NCI-H1092 (cell line): ENCODE measurements at regions not wholly inside any gene's neighbourhood (a gene's known extent, or its start where the extent isn't known, plus 50 kb on each side); places are given as distances from the start of the nearest gene placed in this dataset.
"Not testable (repeated sequence)": the region's sequence is repeated elsewhere in the genome, so short reads cannot be mapped to it uniquely, and the experiment has no call there.

Experiments
- DNase-seq: peaks from one replicate; lab custom pipeline; 2025; lab: John Stamatoyannopoulos, UW

DNA sequence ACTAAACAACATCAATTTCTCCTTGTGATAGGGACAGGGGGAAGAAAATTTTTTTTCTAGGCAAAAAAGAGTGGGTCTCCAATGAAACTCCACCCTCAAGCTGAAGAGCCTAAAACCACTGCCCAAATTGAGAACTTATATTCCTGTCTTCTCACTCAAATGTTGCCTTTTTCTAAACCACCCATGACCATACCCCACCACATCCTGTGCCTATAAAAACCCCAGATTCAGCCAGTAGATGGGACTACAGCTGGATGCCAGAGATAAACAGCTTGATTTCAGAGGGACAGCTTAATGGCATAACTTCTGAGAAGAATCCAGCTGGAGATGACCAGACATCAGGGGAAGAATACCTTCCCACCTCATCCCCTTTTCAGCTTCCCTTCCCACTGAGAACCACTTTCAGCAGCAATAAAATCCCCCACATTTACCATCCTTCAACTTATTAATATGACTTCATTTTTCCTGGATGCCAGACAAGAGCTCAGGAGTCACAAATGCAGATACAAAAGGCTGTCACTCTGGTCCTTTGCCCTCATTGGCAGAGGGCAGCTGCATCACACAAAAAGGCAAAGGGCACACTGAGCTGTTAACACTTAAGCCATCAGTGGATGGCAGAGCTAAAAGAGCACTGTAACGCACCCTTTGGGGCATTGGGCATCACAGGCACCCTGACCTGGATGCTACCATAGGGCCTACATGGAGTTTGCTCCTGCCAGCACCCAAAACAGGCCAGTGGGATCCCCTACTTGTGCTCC is 972.5 kb upstream of the CTNND2 start:
- no peak for DNase-seq

DNA sequence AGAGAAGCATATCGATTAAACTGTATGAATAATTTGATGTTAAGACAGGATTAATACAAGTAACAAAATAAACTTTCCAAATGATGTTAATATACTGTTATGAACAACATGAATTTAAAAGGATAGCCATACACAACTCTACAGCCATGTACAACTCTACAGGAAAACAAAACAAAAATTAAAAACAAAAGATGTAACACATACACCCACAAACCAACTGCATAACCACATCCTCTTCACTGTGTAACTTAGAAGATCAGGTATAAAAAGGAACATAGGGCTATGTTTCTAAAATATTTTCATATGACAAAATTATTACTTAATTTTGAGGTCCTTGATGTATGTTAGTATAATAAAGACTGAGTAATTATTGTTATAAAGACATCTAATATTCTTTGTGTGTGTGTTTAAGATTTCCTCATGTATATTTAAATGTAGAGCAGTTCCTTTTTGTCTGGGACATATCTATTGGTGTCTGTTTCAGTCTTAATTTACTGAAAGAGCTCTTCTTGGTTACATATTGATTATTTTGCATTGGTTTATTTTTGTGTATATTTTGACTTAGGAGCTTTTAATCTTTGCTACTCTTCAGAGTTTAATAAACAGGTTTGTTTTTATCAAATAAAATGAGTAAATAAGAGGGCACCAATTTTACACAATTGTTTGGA is 966.8 kb upstream of the CTNND2 start:
- DNase-seq: no peak

DNA sequence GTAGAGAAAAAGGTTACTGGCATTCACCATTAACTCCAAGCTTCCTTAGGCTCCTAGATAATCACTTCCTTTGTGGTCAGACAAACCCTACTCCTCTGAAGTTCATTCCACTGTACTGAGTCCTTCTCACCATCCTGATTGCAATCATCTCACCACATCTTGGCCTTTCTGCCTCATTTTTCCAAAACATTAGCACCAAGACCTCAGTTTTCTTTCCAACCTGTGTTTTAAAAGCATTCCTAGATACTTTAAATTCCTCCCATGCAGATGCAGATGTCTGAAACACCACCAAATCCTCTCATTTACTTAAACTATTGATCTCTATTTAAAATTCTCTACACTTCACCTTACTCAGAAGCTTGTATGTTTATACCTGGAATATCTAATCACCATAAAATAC is 961.3 kb upstream of the CTNND2 start:
- DNase-seq: no peak

DNA sequence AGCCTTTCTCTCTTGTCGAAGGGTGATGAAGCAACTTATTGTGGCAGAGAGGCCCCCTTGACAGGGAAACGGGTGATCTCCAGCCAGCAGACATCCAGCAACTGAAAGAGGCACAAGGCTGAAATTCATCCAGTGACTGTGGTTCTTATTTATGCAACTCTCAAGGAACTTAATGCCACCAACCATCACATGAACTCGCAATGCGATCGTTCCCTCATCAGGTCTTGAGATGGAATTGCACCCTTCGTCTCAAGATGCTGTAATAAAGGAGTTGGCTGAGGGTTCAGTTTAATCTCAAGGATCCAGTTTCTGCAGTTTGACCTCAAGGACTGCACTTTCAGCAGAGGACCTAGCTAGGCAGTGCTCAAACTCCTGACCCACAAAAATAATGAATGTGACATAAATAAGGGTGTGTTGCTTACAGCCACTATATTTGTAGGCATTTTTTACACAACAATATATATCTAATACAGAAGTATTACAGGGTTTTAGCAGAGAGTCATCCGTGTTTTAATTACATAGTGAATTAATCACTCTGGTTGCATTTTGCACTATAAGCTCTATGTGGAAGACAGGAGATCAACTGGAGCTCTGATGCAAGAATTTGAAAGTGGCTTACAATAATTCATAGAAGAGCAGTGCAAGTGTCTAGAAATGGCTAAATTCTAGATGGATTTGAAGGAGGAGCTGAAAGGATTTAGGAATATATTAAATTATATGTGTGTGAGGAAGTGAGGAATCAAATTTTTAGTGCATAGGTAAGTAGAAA is 957.8 kb upstream of the CTNND2 start:
- no peak for DNase-seq

DNA sequence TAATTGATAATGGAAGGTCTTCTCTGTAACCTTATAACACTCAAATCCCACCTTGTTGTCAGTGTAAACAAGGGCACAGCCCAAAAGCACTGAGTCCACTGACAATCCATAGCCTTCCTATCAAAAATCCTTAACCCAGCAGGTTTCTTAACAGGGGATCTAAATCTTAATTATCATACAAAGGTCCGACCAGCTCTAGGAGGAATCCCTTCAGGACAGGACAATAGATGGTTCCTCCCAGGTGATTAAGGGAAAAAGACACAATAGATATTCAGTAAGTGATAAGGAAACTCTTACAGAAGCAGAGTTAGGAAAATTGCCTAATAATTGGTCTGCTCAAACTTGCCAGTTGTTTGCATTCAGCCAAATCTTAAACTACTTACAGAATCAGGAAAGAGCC is 951.9 kb upstream of the CTNND2 start:
- DNase-seq: not testable (repeated sequence)

DNA sequence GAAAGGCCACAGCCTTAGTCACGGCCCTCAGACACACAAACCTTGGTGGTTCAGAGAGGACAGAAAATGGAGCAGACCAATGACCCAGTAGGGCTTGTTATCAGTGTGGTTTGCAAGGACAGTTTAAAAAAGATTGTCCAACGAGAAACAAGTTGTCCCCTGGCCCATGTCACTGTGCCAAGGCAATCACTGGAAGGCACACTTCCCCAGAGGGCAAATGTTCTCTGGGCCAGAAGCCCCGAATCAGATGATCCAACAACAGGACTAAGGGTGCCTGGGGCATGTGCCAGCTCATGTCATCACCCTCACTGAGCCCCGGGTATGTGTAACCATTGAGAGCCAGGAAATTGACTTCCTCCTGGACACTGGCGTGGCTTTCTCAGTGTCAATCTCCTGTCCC is 950.1 kb upstream of the CTNND2 start:
- no peak for DNase-seq

DNA sequence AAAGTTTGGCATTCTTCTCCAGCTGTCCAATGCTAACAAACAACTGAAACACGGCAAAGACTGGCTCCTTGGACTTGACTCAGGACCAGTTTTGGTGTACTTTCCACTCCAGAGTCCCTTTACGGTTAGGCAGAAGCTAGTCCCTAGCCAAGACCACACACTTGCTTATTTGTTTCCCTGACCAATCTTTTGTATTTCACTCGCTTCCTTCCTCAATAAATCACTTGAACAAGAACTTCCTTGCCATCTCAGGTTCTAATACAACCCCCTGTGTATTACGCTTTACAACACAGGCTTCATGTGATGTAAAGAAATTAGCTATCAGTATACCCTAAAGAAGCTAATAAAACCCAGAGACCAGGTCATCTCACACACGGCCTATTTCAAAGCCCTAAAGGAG is 947.5 kb upstream of the CTNND2 start:
- DNase-seq: no peak

DNA sequence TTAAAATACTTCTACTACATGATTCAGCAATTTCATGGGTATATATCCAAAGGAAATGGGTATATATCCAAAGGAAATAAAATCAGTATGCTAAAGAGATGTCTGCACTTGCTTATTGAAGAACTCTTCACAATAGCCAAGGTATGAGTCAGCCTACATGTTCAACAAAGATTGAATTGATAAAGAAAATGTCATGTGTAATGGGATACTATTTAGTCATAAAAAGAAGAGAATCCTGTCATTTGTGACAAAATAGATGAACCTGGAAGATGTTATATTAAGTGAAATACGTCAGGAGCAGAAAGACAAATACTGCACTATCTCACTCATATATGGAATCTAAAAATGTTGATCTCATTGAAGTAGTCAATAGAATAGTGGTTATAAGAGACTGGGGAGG is 944.5 kb upstream of the CTNND2 start:
- no peak for DNase-seq

DNA sequence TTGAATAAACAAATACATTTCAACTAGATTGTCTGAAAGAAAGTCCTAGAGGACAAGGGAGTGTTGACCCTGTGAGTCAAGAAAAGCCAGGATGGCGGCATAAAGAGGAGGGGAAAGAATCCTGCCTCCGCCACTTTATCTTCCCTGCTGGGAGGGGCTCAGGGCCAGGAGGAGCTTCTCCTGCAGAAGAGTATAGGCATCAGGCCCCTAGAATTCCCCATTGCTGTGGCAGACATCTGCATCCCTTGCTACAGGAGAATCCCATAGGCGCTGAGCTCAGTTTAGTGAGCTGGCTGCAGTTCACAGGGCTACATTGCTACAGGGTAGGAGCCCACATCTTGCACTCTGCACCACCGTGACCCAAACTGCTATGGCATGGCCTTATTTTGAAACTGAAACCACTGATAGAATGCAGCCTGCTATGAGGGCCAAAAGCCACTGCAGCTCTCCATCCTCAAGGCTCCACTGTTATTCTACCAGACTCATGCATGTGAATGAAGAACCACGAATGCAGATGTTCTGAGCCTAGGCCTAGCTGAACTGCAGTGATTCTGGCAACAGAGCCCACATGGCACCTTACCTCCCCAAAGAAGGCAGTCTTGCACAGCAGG is 941.4 kb upstream of the CTNND2 start:
- DNase-seq: no peak

DNA sequence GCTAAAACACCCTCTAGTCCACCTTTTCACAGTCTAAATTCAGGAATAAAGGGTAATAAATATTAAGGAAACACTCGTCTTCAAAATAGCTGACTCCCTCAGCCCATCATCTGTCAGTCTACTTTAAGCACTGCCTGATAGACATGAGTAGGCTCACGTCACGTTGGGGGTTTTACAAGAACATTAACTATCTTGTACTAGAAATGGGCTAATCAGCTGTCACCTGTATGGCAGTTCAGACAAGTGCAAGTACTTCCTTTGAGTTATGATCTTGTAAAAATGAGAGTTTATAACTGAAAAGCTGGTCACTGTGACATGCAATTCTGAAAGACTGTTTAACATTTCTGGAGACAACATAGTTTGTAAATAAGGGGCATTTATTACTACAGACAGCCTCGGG is 936.7 kb upstream of the CTNND2 start:
- DNase-seq: no peak

DNA sequence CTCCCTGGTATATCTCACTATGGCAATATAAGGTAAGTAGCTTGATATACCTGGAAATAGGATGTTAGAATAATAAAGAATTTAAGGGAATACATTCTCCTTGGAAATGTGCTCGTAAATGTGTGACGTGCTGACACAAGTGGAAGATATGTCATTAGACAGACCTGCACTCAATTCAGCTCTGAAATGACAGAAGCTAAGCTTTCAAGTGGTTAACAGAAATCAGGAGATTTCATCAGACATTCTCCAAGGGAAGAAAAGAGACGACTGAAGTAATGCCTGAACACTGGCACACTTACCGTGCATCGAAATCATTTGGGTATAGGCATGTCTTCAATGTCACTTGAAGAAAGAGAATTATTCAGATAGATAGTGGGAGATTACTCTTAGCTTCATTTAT is 933.3 kb upstream of the CTNND2 start:
- no peak for DNase-seq

DNA sequence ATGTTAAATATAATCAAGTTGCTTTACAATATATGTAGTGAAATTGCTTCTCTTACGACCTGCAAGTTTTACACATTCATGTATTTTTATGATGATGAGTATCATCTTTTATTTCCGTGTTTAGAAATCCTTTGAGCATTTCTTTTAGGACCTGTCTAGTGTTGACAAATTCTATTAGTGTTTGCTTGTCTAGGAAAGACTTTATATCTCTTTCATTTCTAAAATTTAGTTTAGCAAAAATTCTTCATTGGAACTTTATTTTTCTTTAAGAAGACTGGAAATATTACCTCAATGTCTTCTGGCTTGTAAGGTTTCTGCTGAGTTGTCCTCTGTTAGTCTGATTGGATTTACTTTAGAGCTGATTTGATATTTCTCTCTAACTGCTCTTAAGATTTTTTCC is 920.9 kb upstream of the CTNND2 start:
- no peak for DNase-seq

DNA sequence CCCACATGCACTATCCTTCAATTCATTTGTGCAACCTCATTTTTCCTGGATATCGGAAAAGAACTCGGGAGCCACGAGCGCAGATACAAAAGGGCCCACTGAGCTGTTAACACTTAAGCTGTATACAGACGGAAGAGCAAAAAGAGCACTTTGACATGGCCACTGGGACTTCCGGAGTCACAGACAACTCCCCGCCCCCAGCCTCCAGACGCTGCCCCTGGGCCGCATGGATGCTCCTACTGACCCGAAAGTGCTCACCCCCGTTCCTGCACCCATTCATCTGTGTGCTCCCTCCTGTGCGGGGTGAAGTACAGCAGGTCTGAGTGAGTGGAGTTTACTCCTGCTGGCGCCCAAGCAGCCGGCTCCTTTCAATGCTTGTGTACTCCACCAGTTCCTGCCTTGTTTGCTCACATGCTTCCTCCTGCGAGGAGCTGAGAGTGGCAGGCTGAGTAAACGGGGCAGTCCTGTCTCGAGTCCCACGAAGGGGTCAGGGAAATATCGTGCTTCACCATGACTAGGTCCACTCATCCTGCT is 901.0 kb upstream of the CTNND2 start:
- no peak for DNase-seq

DNA sequence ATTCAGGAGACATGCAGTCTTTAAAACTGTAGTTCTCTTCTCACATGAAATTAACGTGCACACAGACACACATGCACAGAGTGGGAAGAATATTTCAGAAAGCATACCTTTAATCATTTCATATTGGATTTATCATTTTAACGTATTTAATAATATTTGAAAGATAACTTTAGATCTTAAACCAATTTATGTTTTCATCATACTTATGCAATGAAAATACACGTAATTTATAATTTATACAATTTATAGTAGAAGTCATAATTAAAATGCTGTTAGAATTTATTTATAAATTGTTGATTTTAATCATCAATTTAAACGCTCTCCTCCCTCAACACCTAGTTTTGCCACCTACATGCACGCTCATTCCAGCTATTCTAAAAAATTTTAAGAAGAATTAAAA is 894.9 kb upstream of the CTNND2 start:
- DNase-seq: no peak

DNA sequence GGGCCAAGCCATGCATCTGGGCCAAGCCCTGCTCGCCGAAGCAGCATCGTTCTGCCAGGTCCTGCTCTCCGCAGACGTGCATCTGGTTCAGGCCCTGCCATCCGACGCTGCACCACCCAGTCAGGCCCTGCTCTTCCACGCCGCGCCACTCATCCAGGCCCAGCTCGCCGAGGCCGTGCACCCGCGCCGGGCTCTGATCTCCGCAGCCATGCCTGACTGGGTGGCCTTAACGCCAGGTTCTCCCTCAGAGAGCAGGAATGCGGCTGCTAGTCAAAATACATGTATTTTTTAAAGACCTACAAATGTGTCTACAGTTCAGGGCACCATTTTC is 891.1 kb upstream of the CTNND2 start:
- no peak for DNase-seq

DNA sequence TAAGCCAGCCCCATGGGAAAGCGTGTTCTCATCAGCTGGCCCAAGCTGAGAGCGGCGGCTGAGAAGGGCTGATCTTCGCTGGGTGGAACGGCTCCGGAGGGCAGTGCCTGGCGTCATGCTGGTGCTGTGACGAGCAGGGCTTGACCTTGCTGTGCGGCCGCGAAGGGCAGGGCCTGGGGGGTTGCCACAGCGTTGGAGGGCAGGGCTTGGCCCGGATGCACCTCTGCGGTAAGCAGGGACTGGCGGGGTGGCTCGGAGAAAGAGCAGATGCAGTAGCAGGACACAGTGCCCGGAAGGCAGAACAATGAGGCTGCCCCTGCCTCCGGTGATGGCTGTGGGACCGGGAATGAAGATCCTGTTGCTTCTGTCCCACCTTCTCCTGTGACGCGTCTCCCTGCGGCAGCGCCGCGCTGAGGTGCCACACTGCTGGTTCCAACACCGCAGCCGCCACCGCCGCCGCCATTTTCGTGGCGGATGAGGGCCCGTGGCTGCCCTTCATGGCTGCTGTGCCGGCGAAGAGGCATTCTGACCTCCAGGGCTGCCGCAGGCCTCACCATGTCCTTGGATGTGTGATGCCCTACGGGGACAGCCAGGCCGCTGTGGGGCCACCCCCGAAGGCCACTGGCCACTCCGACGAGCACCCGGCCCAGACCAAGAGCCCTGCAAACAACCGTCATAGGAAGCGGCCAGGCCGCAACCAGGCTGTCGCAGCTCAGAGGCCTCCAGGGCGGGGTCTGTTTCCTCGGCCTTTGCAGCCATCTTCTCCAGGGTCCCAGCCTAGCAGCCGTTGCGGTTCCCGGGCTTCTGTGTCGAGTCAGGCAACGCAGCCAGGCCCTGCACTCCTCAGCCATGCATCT is 890.5 kb upstream of the CTNND2 start:
- no peak for DNase-seq

DNA sequence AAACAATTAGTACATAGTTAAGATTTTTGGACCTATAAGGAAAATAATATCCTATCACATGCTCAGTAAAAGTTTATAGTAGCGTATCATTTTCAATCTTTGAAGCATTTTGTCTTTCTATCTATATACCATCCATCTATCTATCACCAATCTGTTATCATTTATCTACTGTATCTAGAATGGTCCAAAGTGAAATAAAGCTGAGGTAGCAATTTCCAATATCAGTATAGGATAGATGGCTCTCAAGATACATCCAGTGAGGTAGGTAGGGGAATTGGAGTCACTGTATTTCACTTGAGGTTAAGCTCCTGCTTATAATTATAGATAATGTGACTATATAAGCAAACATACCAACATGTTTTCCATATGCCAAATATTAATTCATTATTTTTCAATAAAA is 889.1 kb upstream of the CTNND2 start:
- no peak for DNase-seq

DNA sequence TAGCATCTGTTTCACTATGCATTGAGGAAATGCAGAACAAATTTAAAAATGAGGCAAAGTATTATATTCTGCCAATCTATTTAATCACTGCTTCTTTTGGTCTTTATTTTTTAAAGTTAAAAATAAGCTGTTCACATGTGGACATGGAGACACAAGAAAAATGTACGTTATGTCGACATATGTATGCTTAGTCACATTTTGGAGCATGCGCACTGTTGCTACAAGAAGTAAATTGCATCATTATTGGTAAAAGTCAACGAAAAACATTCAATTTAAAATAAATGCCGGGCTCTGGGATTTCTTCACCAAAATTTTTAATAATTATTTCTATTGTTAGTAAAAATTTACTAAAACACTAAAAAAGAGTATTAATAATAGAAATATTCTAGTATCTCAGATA is 876.3 kb upstream of the CTNND2 start:
- DNase-seq: no peak

DNA sequence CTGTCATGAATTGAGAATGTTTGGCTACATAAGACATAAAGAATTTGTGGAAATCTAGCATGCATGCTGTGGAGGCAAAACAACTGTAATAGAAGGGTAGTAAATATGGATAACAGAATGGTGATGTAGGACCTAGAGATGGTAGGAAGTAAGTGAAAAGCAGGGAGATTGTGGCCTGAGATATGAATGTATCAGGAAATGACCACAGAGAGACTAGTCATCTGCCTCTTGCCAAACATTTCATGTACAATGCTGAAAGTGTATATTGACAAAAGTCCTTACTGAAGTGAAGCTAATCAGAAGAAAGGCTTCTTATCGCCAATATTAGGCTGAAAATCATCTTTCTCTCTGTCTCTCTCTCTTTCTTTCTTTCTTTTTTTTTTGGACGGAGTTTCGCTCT is 873.1 kb upstream of the CTNND2 start:
- DNase-seq: no peak

DNA sequence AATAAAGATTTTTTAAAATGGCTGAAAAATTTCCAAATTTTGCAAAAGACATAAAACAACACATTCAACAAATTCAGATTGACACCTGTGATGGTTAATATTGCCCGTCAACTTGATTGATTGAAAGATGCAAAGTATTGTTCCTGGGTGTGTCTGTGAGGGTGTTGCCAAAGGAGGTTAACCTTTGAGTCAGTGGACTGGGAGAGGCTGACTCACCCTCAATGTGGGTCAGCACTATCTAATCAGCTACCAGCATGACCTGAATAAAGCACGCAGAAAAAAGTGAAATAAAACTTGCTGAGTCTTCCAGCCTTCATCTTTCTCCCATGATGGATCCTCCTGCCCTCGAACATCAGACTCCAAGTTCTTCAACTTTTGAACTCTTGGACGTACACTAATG is 868.0 kb upstream of the CTNND2 start:
- DNase-seq: no peak

DNA sequence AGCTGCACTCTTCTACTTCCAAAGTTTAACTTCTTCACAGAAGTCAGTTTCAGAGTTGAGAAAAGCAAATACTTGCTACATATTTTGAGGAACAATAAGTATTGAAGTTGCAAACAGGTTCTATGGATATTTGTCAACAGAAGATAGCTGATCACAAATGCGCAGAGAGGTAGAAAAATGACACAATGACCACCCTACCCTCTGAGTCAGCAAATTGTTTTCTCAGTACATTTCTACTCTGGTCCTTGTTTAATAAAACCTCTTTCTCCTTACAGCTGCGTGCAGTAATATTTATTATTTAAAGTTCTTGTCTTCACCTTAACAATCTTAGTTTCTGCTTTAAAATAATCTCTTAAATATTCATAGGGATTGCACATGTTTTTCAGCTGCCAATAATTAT is 855.1 kb upstream of the CTNND2 start:
- no peak for DNase-seq

DNA sequence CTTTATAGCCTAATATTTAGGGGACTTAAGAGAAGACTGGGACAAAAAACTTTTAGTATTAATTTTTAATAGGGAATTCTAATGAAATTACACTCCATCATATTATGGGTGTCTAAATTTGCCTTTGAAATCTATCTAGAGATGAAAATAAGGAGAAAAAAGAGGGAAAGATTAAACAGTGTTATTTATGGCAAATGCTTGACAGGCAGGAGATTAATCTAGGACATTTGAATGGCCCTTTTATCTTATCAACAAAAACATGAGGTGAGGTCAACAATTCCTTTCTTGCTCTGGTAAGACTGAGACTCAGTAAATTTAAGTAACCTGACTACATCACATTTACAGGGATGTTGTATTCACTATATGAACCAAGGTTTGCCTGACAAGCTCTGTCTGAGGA is 852.8 kb upstream of the CTNND2 start:
- no peak for DNase-seq
